SK-N-SH treated with all-trans-retinoic acid at 6 μM for 48 hours (cell line): ENCODE measurements at regions not wholly inside any gene's neighbourhood (a gene's known extent, or its start where the extent isn't known, plus 50 kb on each side); places are given as distances from the start of the nearest gene placed in this dataset.

Experiments
- ATAC-seq: fragments of 200-7000 bp; cut with Tn5 transposase; 3 replicates; pipeline ENCODE4 v1.9.1; 2020; ENCODE audit warnings: mild to moderate bottlenecking, moderate library complexity
- ARNTL ChIP-seq: fragments of 450-650 bp; formaldehyde crosslinking; IDR thresholded peaks from 2 replicates; pipeline ENCODE4 v1.5.0; 2020; ENCODE audit warnings: low read depth, mild to moderate bottlenecking, moderate library complexity, borderline replicate concordance
- BACH2 ChIP-seq: fragments of 250-450 bp; sonication (Bioruptor Pico); IDR thresholded peaks from 2 replicates; pipeline ENCODE4 v1.9.0; 2021; ENCODE audit warnings: mild to moderate bottlenecking, borderline replicate concordance
- CREB5 ChIP-seq: fragments of 250-450 bp; sonication (Bioruptor Pico); IDR thresholded peaks from 2 replicates; pipeline ENCODE4 v1.5.1; 2020; ENCODE audit warnings: low read depth, mild to moderate bottlenecking, moderate library complexity
- CSDC2 ChIP-seq: fragments of 250-450 bp; sonication (Bioruptor Pico); IDR thresholded peaks from 2 replicates; pipeline ENCODE4 v1.5.0; 2020; ENCODE audit warnings: mild to moderate bottlenecking, moderate library complexity
- CSRNP3 ChIP-seq: fragments of 250-450 bp; sonication (Bioruptor Pico); IDR thresholded peaks from 2 replicates; pipeline ENCODE4 v1.5.1; 2021; ENCODE audit warnings: mild to moderate bottlenecking, moderate library complexity
- ESRRG ChIP-seq: fragments of 250-450 bp; sonication (Bioruptor Pico); IDR thresholded peaks from 2 replicates; pipeline ENCODE4 v1.6.1; 2021; ENCODE audit warnings: mild to moderate bottlenecking
- GLIS3 ChIP-seq: fragments of 250-450 bp; sonication (Bioruptor Pico); IDR thresholded peaks from 2 replicates; pipeline ENCODE4 v1.5.0; 2020; ENCODE audit warnings: mild to moderate bottlenecking, moderate library complexity
- ISL1 ChIP-seq: fragments of 250-450 bp; sonication (Bioruptor Pico); IDR thresholded peaks from 2 replicates; pipeline ENCODE4 v2.1.2; 2022; ENCODE audit warnings: mild to moderate bottlenecking, moderate library complexity
- OSR1 ChIP-seq: fragments of 250-450 bp; sonication (Bioruptor Pico); IDR thresholded peaks from 2 replicates; pipeline ENCODE4 v1.8.0; 2022; ENCODE audit warnings: moderate library complexity, mild to moderate bottlenecking, inconsistent platforms
- PATZ1 ChIP-seq: fragments of 250-450 bp; sonication (Bioruptor Pico); IDR thresholded peaks from 2 replicates; pipeline ENCODE4 v1.8.0; 2020; ENCODE audit warnings: mild to moderate bottlenecking, moderate library complexity, borderline replicate concordance
- POU6F1 ChIP-seq: fragments of 250-450 bp; sonication (Bioruptor Pico); IDR thresholded peaks from 2 replicates; pipeline ENCODE4 v1.8.0; 2021; ENCODE audit warnings: low read depth, mild to moderate bottlenecking, moderate library complexity, borderline replicate concordance
- PPARA ChIP-seq: fragments of 250-450 bp; sonication (Bioruptor Pico); IDR thresholded peaks from 2 replicates; pipeline ENCODE4 v1.5.0; 2020; ENCODE audit warnings: mild to moderate bottlenecking, borderline replicate concordance
- RARB ChIP-seq: fragments of 250-450 bp; sonication (Bioruptor Pico); IDR thresholded peaks from 2 replicates; pipeline ENCODE4 v1.8.0; 2021; ENCODE audit warnings: mild to moderate bottlenecking, moderate library complexity
- SNAI2 ChIP-seq: fragments of 250-450 bp; sonication (Bioruptor Pico); IDR thresholded peaks from 2 replicates; pipeline ENCODE4 v1.5.0; 2020; ENCODE audit warnings: mild to moderate bottlenecking, moderate library complexity
- TCF4 ChIP-seq: fragments of 250-450 bp; sonication (Bioruptor Pico); IDR thresholded peaks from 2 replicates; pipeline ENCODE4 v1.8.0; 2021; ENCODE audit warnings: mild to moderate bottlenecking, moderate library complexity, borderline replicate concordance
- TOX ChIP-seq: fragments of 250-450 bp; sonication (Bioruptor Pico); IDR thresholded peaks from 2 replicates; pipeline ENCODE4 v1.8.0; 2021; ENCODE audit warnings: mild to moderate bottlenecking, moderate library complexity, borderline replicate concordance
- TSHZ2 ChIP-seq: fragments of 250-450 bp; sonication (Bioruptor Pico); IDR thresholded peaks from 2 replicates; pipeline ENCODE4 v1.5.0; 2020; ENCODE audit warnings: mild to moderate bottlenecking, moderate library complexity
- ZC3H10 ChIP-seq: fragments of 250-450 bp; sonication (Bioruptor Pico); IDR thresholded peaks from 2 replicates; pipeline ENCODE4 v1.5.1; 2021; ENCODE audit warnings: mild to moderate bottlenecking, moderate library complexity
- ZFP3 ChIP-seq: fragments of 250-450 bp; sonication (Bioruptor Pico); IDR thresholded peaks from 2 replicates; pipeline ENCODE4 v1.5.0; 2020; ENCODE audit warnings: mild to moderate bottlenecking, moderate library complexity
- ZFP30 ChIP-seq: fragments of 450-650 bp; formaldehyde crosslinking; IDR thresholded peaks from 2 replicates; pipeline ENCODE4 v1.5.0; 2022; ENCODE audit warnings: mild to moderate bottlenecking, moderate library complexity
- ZNF565 ChIP-seq: fragments of 450-650 bp; formaldehyde crosslinking; conservative IDR thresholded peaks from 2 replicates; pipeline ENCODE4 v1.5.0; 2020; ENCODE audit warnings: low read depth, mild to moderate bottlenecking, moderate library complexity
- ZNF70 ChIP-seq: fragments of 450-650 bp; formaldehyde crosslinking; IDR thresholded peaks from 2 replicates; pipeline ENCODE4 v1.5.0; 2020; ENCODE audit warnings: mild to moderate bottlenecking, moderate library complexity
- ZNF8 ChIP-seq: fragments of 450-650 bp; formaldehyde crosslinking; IDR thresholded peaks from 2 replicates; pipeline ENCODE4 v1.5.0; 2020; ENCODE audit warnings: mild to moderate bottlenecking, moderate library complexity

- ATAC-seq, result peak; percentile 93
- TF ChIP-seq ISL1 (CRISPR knock-in tag) (no peak), ZNF565 (CRISPR knock-in tag) (no peak), ZC3H10 (no peak), SNAI2 (CRISPR knock-in tag) (no peak), CSRNP3 (CRISPR knock-in tag) (no peak), ZNF70 (no peak), ZFP30 (no peak), ARNTL (CRISPR knock-in tag) (no peak), ZNF8 (no peak), RARB (CRISPR knock-in tag) (no peak), GLIS3 (CRISPR knock-in tag) (no peak), ZFP3 (no peak)
These were observed 322.1 kb upstream of the CHAC2 start for GRCh38 chr2:53445383-53446070.

- peak; percentile 48; the same call in 1 of the 3 replicates for ATAC-seq
- no peak for TF ChIP-seq ZFP3
- no peak for TF ChIP-seq ZNF8
- no peak for TF ChIP-seq ESRRG
- TF ChIP-seq CREB5, result no peak
- no peak for TF ChIP-seq GLIS3 (CRISPR knock-in tag)
- TF ChIP-seq, all 23 proteins: peak for 0
These were observed 324.8 kb upstream of the CHAC2 start for GRCh38 chr2:53442783-53443182.

GRCh38 chr2:53442093-53442492, 325.5 kb upstream of the CHAC2 start:
- no peak for ATAC-seq
- TF ChIP-seq ESRRG (no peak), PPARA (CRISPR knock-in tag) (no peak), OSR1 (CRISPR knock-in tag) (no peak), CSDC2 (CRISPR knock-in tag) (no peak), TSHZ2 (CRISPR knock-in tag) (no peak), ZFP3 (no peak), GLIS3 (CRISPR knock-in tag) (no peak), ZNF8 (no peak), TOX (CRISPR knock-in tag) (no peak), POU6F1 (CRISPR knock-in tag) (no peak), BACH2 (CRISPR knock-in tag) (no peak), RARB (CRISPR knock-in tag) (no peak), ARNTL (CRISPR knock-in tag) (no peak), ZNF565 (CRISPR knock-in tag) (no peak), PATZ1 (CRISPR knock-in tag) (no peak), SNAI2 (CRISPR knock-in tag) (no peak), CREB5 (no peak), ZNF70 (no peak), ZC3H10 (no peak), TCF4 (CRISPR knock-in tag) (no peak)
